NCI-H524 treated with DMSO at 0.1 percent for 48 hours (cell line): ENCODE measurements at regions not wholly inside any gene's neighbourhood (a gene's known extent, or its start where the extent isn't known, plus 50 kb on each side); places are given as distances from the start of the nearest gene placed in this dataset.

ENCODE experiments used
- DNase-seq: peaks from one replicate; lab custom pipeline; 2025; lab: John Stamatoyannopoulos, UW

DNA sequence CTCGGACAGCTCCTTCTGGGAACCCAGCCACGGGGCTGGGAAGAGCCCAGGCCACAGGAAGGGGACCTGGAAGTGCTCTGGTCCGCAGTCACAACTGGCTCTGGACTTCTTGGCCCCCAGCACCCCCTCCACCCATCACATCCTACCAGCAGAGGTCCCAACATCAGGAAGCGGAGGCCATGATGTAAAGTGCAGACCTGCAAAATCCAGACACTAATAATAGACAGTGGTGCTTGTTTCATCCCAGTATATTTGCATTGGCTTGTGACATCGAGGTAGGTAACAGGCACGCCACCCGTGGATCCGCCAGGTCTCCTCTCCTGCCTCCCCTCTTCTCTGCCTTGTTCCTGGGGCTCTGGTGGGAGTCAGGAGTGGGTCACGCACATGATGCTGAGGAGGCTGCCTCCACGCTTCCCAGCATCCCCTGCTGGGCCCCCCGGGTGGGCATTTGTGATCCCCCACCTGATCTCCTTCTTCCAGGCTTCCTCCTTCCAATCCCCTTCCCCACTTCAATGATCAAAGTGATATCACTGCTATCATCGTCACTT is 1454.0 kb downstream of the BRD1 start:
- no peak for DNase-seq

- no peak for DNase-seq
These were observed 1455.3 kb downstream of the BRD1 start for GRCh38 chr22:48372390-48372789.

GRCh38 chr22:48371391-48371790 is 1456.3 kb downstream of the BRD1 start:
- DNase-seq = no peak

DNA sequence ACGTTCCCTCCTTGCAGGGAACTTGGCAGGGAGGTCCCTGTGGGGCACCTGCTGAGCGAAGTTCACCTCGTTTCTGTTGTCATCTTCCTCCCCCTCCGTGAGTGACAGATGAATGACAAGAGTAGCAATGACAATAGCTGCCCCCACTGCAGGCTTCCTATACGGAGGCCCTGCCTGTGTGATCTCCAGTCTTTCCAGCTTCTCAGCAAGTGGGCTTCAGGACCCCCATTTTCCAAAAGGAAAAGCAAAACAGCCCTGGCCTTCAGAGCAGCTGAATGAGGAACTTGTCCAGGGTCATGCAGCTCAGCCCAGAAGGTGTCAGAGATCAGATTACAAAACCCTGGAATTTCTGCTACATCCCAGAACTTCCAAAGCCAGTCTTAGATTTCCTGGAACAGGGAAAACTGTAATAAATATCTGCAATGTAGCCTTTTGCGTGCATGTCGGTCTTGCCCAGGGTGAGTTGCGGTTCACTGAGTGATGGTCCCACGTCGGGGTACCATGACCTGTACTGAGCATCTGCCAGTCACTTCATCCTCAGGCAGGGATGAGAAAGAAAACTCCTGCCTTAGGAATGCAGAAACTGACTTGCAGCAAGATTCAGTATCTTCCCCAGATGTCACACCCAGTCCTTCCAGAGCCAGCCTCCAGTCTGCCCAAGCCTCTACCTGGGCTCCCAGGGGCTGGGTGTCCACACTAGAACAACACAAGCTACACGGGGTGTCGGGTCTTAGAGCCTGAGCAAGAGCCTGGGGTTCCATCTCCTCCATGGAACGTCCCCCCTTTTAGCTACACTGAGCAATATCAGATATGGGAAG is 1457.0 kb downstream of the BRD1 start:
- no peak for DNase-seq

- DNase-seq = no peak
These were observed 1457.7 kb downstream of the BRD1 start for GRCh38 chr22:48369789-48370507.

DNA sequence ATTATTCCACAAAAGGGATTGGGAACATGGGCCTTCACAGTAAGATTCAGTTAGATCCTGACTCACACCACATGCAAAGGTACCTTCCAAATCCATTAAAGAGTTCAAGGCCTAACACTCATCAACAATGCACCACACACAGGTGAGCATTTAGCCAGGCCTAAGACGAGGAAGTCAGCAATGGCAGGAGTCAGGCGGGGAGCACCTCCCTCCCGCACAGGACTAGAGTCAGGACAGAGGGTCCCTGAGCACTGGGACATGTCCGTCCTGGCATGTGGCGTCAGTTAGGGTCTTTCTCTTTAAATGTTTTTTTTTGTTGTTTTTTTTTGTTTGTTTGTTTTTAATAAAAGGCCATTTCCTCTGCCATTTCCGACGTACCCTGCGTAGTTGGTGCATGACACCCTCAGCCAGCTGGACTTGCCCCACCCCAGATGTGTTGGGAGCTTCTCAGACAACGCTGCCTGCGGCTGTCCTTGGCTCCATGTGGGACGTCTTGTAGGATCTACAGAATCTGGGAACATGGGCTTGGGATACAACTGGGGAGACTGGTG is 1458.6 kb downstream of the BRD1 start:
- no peak for DNase-seq

- DNase-seq = no peak
These were observed 1459.9 kb downstream of the BRD1 start for GRCh38 chr22:48367731-48368130.

GRCh38 chr22:48366591-48366990 is 1461.1 kb downstream of the BRD1 start:
- no peak for DNase-seq

DNA sequence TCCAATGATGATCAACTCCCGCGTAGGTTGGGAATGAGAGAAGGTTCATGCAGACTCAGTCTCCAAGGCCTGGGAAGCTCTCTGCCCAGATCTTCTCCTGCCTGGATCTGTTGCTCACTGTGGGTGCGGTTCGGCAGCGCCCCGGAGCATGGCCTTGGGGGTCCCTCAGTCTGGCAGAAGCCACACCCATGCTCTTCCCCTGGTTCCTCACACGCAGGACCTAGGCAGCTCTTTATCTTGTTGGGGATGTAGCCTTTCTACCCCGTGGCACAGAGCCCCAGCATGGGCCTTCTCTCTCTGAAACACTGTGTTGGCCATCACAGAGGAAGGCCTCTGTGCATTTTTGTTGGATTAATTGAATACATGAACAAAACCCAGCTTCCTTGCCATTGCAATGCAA is 1461.6 kb downstream of the BRD1 start:
- no peak for DNase-seq

GRCh38 chr22:48365386-48365785 is 1462.3 kb downstream of the BRD1 start:
- no peak for DNase-seq

GRCh38 chr22:48362721-48363404 is 1464.8 kb downstream of the BRD1 start:
- DNase-seq = no peak

DNA sequence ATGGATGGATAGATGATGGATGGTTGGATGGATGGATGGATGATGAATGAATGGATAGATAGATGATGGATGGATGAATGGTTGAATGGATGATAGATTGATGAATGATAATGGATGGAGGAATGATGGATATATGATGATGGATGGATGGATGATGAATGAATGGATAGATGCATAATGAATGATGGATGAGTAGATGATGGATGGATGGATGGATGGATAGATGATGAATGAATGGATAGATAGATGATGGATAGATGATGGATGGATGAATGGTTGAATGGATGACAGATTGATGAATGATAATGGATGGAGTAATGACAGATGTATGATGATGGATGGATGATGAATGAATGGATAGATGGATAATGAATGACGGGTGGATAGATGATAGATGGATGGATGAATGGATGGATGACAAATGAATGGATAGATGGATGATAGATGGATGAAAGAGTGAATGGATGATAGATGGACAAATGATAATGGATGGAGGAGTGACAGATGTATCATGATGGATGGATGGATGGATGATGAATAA is 1466.5 kb downstream of the BRD1 start:
- DNase-seq = no peak

DNA sequence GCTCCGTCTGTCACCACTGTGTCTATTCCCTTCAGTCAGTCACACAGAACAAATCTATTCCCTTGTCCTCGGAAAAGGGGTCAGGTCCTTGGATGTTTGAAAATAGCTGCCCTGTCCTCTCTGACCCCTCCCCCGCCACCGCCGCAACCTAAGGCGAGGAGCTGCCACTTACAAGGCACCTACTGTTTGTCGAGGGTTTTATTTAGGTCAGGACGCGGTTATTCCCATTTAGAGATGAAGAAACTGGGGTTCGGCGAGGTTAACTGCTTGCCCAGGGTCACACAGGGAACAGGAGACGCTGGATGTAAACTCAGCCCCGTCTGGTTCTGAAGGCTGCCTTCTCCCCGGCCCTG is 1468.1 kb downstream of the BRD1 start:
- no peak for DNase-seq

- no peak for DNase-seq
These were observed 1468.6 kb downstream of the BRD1 start for GRCh38 chr22:48358886-48359612.

- DNase-seq = no peak
These were observed 1469.7 kb downstream of the BRD1 start for GRCh38 chr22:48357961-48358360.

- no peak for DNase-seq
These were observed 1470.5 kb downstream of the BRD1 start for GRCh38 chr22:48357196-48357595.

- no peak for DNase-seq
These were observed 1470.9 kb downstream of the BRD1 start for GRCh38 chr22:48356731-48357130.

GRCh38 chr22:48354096-48354495 is 1473.6 kb downstream of the BRD1 start:
- DNase-seq = no peak

- no peak for DNase-seq
These were observed 1474.3 kb downstream of the BRD1 start for GRCh38 chr22:48353116-48353947.

DNA sequence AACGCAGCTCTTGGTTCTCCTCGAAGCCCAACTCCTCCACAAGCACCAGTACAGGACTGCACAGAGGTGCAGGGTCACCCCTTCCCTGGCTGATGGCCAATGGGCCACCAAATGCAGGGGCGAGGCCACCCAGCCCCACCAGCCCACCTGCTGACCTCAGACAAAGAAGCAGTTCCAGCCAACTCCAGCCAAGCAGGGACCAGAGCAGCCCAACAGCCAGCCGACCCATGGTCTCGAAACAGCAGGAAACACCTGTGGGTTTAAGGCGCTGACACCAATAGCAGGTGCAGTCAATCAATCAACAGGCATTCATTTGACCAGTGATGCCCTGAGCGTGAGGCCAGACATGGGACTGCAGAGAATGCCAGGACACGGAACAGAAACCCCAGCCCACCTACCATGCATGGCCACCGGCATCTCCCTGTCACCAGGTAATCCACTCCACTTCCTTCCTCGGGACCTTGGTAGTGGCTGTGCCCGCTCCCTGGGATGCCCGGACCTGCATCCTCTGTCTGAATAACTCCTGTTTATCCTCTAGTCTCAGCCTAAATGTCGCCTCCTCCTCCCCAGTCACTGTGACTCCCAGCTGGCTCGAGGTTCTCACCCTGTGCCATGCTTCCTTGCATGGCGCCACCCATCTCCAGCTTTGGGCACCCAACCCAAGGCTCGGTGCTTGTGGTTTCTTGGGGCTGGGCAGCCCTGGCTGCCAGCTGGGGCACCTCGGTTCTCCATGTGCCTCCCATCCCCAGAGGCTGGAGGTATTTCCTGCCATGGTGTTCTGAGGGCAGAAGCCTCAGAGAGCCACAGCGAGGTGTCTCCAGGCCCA is 1475.4 kb downstream of the BRD1 start:
- no peak for DNase-seq
